Adrenal gland (tissue), 5 donors: ENCODE measurements at regions not wholly inside any gene's neighbourhood (a gene's known extent, or its start where the extent isn't known, plus 50 kb on each side); places are given as distances from the start of the nearest gene placed in this dataset.

Experiments
- CTCF ChIP-seq, 6 experiments: fragments of 450-650 bp in 4 of 6; fragments of 200-600 bp in 2 of 6; sonication (generic) in 1 of 6; IDR thresholded peaks; 1 replicate in 5 of 6; 2 replicates in 1 of 6; pipeline versions ENCODE4 v1.5.1 to v1.8.0; 2016 to 2021; ENCODE audit warnings: antibody characterized with exemption in 6 of 6, mild to moderate bottlenecking in 2 of 6, moderate library complexity in 1 of 6
- POLR2A ChIP-seq, 2 donors: fragments of 450-650 bp; IDR thresholded peaks; one replicate each; pipeline ENCODE4 v1.6.1; 2017; ENCODE audit warnings: antibody characterized with exemption in 2 of 2, mild to moderate bottlenecking in 2 of 2, moderate library complexity in 1 of 2
- donor health status: DM: no; HTN: no; CAD: no.

- TF ChIP-seq CTCF (IDR thresholded peaks at IDR 0.05) (no peak), POLR2A (IDR thresholded peaks at IDR 0.05) (no peak)
Measured at GRCh38 chr1:55476445-55477015, 261.4 kb upstream of the USP24 start.
